ENCODE measurements at regions not wholly inside any gene's neighbourhood (a gene's known extent, or its start where the extent isn't known, plus 50 kb on each side); places are given as distances from the start of the nearest gene placed in this dataset.

DNA sequence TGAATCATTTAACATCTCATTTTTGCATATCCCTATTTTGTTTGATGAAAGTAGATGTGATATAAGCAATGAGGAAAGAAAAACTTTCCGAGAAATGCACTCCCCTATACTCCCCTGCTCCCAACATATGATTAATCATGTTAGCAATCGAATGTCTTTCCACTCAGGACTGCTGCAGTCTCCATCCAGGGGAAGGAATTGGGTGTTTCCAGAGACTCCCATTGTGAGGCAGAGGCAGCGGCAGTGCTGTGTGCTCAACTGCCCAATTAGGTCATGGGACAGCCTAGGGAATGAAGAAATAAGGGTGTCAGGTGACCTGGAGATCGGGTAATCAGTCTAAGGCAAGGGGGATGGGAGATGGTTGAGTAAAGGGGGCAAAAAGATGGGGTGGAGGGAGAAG is 268.6 kb upstream of the MEIS2 start:
- whole genome bisulfite sequencing, 2 donors (ENCODE audit: low coverage in 1 of 2), result 50 to 74% methylated on average over 4 of the region's 4 CpGs
- DNase-seq, result no peak
- in situ Hi-C loops (cut with MboI; ENCODE audit: low pct_ligation_motif_present in 1 of 4, low pct_unique_long_range_greater_than_20kb in 1 of 4, low sequenced_read_pairs in 3 of 4), result no loop called here

DNA sequence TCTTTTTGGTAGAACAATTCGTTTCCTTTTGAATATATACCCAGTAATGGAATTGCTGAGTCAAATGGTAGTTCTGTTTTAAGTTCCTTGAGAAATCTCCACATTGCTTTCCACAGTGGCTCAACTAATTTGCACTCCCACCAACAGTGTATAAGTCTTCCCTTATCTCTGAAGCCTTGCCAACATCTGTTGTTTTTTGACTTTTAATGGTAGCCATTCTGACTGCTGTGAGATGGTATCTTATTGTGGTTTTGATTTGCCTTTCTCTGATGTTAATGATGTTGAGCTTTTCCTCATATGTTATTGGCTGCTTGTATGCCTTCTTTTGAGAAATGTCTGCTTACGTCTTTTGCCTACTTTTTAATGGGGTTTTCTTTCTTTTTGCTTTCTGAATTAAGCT is 270.6 kb upstream of the MEIS2 start:
- H3K4me3 ChIP-seq, result no peak overlapping the region
- no peak overlapping the region for H3K27ac ChIP-seq
- intact Hi-C loops (cut with DNase I; ENCODE audit: low total_unique reads) (no loop called here), in situ Hi-C loops (cut with MboI; ENCODE audit: low pct_ligation_motif_present in 1 of 4, low pct_unique_long_range_greater_than_20kb in 1 of 4, low sequenced_read_pairs in 3 of 4) (no loop called here)
- 50 to 63% methylated on average over 2 of the region's 2 CpGs for WGBS, 2 donors (ENCODE audit: low coverage in 1 of 2)
- H3K36me3 ChIP-seq, result no peaks in the 10 kb centered on the region
- no peak for TF ChIP-seq POLR2A (IDR thresholded peaks at IDR 0.05)
- no peak for TF ChIP-seq POLR2AphosphoS5 (IDR thresholded peaks at IDR 0.05)
- no peak for TF ChIP-seq CTCF (IDR thresholded peaks at IDR 0.05)
- TF ChIP-seq EP300 (IDR thresholded peaks at IDR 0.05; ENCODE audit: low read depth), result no peak
- DNase-seq, result no peak
- H3K4me1 ChIP-seq, result no peaks in the 10 kb centered on the region
- no peaks in the 10 kb centered on the region for H3K27me3 ChIP-seq
- peaks cover 0 to 2% of the 10 kb centered on the region in 2 donors for H3K9me3 ChIP-seq

More for the DNA sequence above, 268.6 kb upstream of the MEIS2 start:
- Histone ChIP-seq H3K9me3 (peaks cover 0 to 2% of the 10 kb centered on the region in 2 donors), H3K27ac (no peak overlapping the region), H3K27me3 (no peaks in the 10 kb centered on the region), H3K36me3 (no peaks in the 10 kb centered on the region), H3K4me1 (no peaks in the 10 kb centered on the region), H3K4me3 (no peak overlapping the region)
- intact Hi-C loops (cut with DNase I; ENCODE audit: low total_unique reads), result no loop called here
- no peak for TF ChIP-seq CTCF (IDR thresholded peaks at IDR 0.05)
- no peak for TF ChIP-seq POLR2AphosphoS5 (IDR thresholded peaks at IDR 0.05)
- no peak for TF ChIP-seq EP300 (IDR thresholded peaks at IDR 0.05; ENCODE audit: low read depth)
- no peak for TF ChIP-seq POLR2A (IDR thresholded peaks at IDR 0.05)

- TF ChIP-seq POLR2AphosphoS5 (IDR thresholded peaks at IDR 0.05) (no peak), POLR2A (IDR thresholded peaks at IDR 0.05) (no peak), CTCF (IDR thresholded peaks at IDR 0.05) (no peak), EP300 (IDR thresholded peaks at IDR 0.05; ENCODE audit: low read depth) (no peak)
- no peak overlapping the region for H3K4me3 ChIP-seq
- H3K4me1 ChIP-seq, result no peaks in the 10 kb centered on the region
- H3K36me3 ChIP-seq, result no peaks in the 10 kb centered on the region
- intact Hi-C loops (cut with DNase I; ENCODE audit: low total_unique reads) (no loop called here), in situ Hi-C loops (cut with MboI; ENCODE audit: low pct_ligation_motif_present in 1 of 4, low pct_unique_long_range_greater_than_20kb in 1 of 4, low sequenced_read_pairs in 3 of 4) (no loop called here)
- WGBS, 2 donors (ENCODE audit: low coverage in 1 of 2), result 45 to 55% methylated on average over 4 to 6 of the region's 6 CpGs
- H3K27me3 ChIP-seq, result no peaks in the 10 kb centered on the region
- DNase-seq, result no peak
- no peak overlapping the region for H3K27ac ChIP-seq
- H3K9me3 ChIP-seq, result peaks cover 0 to 2% of the 10 kb centered on the region in 2 donors
These were observed 271.7 kb upstream of the MEIS2 start for GRCh38 chr15:37372064-37372463.

DNA sequence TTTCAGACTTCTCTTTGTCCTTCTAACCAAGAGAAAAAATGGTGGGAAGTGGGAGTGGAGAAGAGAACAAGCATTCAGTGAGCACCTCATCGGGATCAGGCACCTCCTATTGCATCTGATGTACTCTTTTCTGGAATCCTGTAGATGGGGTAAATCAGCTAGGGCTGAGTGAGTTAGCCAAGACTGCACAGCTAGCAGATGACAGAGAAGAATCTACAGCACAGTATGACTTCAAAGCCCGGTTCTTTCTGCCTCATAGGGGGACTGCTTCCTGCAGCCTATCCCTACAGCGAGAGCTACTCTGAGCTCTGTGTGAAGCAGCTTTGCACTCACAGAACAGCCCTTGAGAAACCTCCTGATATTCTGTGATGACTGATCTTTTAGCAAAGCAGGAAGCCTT is 275.2 kb upstream of the MEIS2 start:
- no peaks in the 10 kb centered on the region for H3K27me3 ChIP-seq
- intact Hi-C loops (cut with DNase I; ENCODE audit: low total_unique reads), result no loop called here
- H3K36me3 ChIP-seq, result no peaks in the 10 kb centered on the region
- TF ChIP-seq EP300 (IDR thresholded peaks at IDR 0.05; ENCODE audit: low read depth) (no peak), CTCF (IDR thresholded peaks at IDR 0.05) (no peak), POLR2AphosphoS5 (IDR thresholded peaks at IDR 0.05) (no peak), POLR2A (IDR thresholded peaks at IDR 0.05) (no peak)
- WGBS, 2 donors (ENCODE audit: low coverage in 1 of 2), result 53% methylated on average over 3 of the region's 3 CpGs; no CpG with 5 or more reads in 1 of the 2 donors
- DNase-seq, result no peak
- no peak overlapping the region for H3K4me3 ChIP-seq
- no peak overlapping the region for H3K27ac ChIP-seq
- in situ Hi-C loops (cut with MboI; ENCODE audit: low pct_ligation_motif_present in 1 of 4, low pct_unique_long_range_greater_than_20kb in 1 of 4, low sequenced_read_pairs in 3 of 4), result no loop called here
- H3K9me3 ChIP-seq, result peaks cover 0 to 2% of the 10 kb centered on the region in 2 donors
- H3K4me1 ChIP-seq, result no peaks in the 10 kb centered on the region
